ENCODE measurements at regions not wholly inside any gene's neighbourhood (a gene's known extent, or its start where the extent isn't known, plus 50 kb on each side); places are given as distances from the start of the nearest gene placed in this dataset.
"Not testable (repeated sequence)": the region's sequence is repeated elsewhere in the genome, so short reads cannot be mapped to it uniquely, and the experiment has no call there.

- no peak for DNase-seq
Observed at GRCh38 chr4:125762537-125762936, 447.8 kb downstream of the FAT4 start.

- no peak for DNase-seq
Observed at GRCh38 chr4:125765941-125766340, 451.2 kb downstream of the FAT4 start.

GRCh38 chr4:125770814-125771398 lies 456.2 kb downstream of the FAT4 start:
- DNase-seq, result no peak

- DNase-seq, result no peak
Observed at GRCh38 chr4:125772680-125773079, 457.9 kb downstream of the FAT4 start.

DNA sequence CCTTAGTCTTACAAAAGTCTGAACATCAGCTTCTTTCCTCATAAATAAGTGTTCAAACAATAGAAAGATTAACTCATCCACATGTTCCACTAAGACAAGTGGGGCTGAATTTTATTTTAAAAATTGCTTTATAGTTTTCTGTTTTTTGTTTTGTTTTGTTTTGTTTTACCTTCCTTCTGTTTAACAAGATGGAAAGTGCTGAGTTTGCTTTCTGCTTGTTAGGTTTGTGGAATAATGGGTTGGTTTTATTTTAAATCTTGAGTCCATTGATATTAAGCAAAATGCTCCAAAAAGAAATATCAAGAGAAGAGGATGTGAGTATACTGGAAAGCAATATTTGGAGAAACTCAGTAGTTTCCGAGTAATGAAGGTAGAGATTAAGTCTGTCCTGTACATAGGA lies 458.7 kb downstream of the FAT4 start:
- no peak for DNase-seq

DNA sequence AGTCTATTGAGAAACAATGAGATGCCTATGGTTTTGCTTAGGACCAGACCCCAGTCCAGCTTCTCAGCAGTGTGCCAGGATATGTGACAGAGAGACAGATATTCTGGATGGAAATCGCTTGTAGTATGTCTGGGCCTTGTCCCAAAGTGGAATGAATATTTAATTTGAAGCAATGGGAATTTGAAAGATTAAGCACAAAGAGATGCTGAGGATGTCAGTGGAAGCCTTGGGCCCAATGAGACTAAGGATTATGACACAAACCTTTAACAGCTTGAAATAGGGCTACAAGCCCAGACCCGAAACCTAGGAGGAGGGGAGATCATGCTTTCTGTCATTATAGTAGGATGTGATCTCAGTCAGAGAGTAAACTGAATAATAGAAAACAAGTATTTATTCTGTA lies 459.2 kb downstream of the FAT4 start:
- no peak for DNase-seq

GRCh38 chr4:125776146-125776545 lies 461.4 kb downstream of the FAT4 start:
- no peak for DNase-seq

GRCh38 chr4:125780164-125780563 lies 465.4 kb downstream of the FAT4 start:
- no peak for DNase-seq

DNA sequence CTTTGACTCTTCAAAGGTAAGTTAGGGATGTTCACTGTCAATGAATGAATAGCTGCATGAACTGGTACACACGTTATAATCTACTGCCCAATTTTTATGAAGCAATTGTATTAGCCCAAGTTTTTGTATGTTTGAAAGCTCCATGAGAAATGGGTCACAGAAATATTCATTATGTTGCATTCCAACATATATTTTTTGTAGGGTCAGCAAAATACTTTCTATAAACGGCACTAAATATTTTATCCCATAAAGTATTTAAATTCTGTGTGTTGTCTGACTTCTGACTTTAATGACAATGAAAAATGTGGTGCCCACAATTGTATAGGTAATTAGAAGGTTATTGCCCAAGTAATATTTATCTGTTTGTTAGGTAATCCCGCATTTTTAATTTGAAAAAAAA lies 466.0 kb downstream of the FAT4 start:
- DNase-seq, result no peak

- DNase-seq, result no peak
Observed at GRCh38 chr4:125781651-125782050, 466.9 kb downstream of the FAT4 start.

DNA sequence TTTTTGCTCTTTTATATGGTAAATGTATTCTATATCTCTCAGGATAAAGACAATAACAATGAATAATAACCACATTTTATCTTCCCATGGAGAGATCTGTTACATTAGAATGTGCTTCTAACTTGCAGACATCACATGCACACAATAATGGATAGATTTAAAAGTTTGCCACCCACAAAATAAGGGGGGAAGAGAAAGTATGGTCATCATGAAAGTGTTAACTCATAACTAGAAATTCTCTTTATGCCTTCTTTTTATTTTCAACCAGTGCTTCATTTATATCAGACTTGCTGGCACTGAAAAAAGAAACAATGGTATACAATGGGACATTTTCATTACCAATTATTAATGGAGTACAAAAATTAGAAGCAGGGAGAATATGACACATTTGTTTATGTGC lies 470.0 kb downstream of the FAT4 start:
- no peak for DNase-seq

DNA sequence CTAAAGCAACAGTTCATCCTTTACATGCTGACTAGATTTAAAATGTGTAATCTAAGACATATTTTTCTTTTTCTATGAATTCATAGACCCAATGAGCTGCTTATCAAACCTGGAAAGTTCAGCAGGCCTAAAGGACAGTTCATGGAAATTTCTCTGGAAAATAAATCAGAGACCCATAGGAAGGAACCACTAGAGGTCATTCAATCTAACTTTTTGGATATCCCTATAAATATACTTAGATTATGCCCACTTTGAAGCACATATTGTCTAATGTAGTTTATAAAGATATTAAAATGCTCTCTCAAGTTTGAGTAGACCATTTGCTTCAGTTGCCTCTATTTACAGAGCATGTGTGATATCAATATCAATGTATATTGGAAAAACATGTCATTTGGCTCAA lies 473.0 kb downstream of the FAT4 start:
- no peak for DNase-seq

- no peak for DNase-seq
Observed at GRCh38 chr4:125789023-125789422, 474.3 kb downstream of the FAT4 start.

- DNase-seq, result no peak
Observed at GRCh38 chr4:125791896-125792295, 477.1 kb downstream of the FAT4 start.

DNA sequence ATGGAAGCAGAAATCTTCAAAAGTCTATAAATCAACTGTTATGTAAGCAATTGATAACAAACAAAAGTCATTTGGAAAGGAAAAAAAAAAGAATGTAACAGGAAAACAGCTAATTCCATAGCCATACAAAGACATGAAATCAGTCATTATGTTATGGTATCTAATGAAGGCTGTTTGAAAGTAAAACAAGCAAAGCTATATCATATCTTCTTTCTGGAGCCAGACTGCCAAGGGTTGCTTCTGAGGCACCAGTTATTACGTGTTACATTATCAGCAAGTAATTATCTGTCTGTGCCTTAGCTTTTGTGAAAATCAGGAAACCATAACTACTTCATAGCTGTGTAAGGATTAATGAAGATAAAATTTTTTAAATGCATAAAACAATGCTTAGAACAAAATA lies 480.2 kb downstream of the FAT4 start:
- no peak for DNase-seq

GRCh38 chr4:125796138-125796537 lies 481.4 kb downstream of the FAT4 start:
- no peak for DNase-seq

GRCh38 chr4:125797621-125798020 lies 482.9 kb downstream of the FAT4 start:
- DNase-seq, result not testable (repeated sequence)

DNA sequence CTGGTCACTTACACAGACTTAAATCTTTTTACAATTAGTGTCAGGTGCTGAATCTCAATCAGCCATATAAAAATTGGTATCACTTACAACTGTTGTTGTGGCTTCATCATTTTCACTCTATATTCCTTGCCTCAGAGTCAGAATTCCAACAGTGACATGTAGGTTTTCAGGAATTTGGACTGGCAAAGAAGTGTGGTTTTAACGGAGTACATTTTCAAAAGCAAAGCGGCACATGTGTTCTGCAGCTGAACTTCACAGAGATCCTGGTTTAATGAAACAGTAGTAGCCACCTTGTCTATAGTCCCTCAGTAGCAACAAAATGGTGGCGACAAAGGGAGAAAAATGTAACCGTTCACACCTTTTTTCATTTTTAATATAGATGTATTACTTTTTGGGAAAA lies 486.6 kb downstream of the FAT4 start:
- DNase-seq, result no peak

GRCh38 chr4:125801924-125802323 lies 487.2 kb downstream of the FAT4 start:
- no peak for DNase-seq

DNA sequence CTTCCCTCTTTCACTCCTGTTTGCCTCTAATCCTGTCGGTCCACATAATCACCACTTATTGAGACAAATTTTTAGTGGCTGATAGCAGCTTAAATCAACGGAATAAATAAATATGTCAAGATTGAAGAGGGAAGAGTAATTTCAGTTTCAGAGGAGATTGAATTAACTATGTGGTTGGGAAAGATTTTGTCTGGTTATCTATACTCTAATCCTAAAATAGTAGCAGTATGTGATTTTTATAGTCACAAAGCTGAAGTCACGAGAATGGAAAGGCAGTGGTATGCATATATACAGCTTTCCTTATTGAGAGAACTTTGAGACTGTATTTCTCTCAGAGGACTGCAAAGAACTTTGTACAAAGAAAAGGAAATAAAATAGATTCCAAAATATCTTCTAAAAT lies 493.3 kb downstream of the FAT4 start:
- no peak for DNase-seq

- no peak for DNase-seq
Observed at GRCh38 chr4:125808570-125808969, 493.8 kb downstream of the FAT4 start.

DNA sequence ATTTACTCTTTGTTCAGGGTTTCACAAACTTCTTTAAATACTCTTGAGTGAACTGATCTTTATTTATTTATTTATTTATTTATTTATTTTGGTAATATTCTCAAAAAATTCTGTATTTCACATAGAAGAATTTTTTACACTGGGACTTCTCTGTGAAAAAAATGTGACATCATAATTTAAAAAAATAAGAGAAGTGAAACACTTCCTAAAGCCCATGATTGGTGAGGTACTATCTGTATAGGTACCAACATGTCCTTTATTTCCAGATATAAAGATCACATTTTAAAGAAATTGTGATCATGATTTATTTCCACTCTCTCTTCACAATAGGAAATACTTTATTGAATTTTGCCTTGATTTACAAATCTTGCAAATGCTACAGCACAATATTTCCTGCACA lies 497.1 kb downstream of the FAT4 start:
- DNase-seq, result no peak

DNA sequence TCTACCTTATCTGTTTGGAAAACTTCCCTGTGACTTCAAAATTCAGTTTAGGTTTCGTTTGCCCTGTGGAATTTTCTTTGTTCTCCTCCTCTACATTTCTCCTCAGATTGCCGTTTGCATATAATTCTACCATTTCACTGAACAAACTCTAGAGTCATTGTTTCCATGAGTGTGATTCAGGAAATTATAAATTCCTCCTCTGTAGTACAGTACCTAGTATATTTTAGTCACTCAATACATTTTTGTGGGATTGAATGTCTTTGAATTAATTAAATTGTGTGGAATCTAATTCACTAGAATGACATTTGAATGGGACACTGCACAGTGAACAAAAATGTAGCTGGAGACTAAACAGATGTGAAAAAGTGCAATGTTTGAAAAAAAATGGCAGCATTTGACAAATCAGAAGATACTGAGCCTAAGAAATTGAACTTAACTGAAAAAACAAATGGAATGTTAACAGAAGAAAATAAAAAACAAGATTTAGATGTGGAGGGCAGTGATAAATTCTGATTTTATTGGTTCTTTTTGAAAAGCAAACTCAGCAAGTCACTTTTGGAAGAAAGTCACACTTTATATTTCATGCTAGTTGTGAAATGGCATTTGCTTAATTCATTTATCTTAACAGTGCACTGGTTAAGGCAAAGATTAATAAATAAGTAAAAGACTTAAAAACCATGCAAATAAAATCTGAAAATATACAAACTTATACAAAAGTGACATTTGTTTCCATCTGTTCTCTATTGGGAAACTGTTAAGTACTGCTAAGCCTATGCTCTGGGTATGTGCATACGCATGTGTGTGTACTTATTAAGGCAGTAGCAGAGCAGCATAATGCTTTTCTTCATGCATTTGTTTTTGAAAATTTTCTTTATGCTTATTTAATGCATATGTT lies 512.3 kb downstream of the FAT4 start:
- DNase-seq, result no peak

DNA sequence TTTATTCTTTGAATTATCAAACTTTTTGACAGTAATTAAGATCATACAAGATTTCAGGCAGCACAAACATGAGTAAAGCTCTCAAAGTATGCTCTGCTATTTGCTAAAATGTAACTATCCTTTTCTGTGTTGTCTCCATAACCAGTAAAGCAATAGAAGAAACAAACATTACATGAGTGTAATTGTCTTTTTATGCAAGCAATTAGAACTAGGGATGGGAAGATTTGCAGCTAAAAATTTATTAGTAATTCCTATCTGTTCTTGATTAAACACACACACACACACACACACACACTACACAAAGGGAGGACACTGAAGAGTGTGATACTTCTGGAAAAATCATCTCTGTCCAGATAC lies 512.9 kb downstream of the FAT4 start:
- no peak for DNase-seq

DNA sequence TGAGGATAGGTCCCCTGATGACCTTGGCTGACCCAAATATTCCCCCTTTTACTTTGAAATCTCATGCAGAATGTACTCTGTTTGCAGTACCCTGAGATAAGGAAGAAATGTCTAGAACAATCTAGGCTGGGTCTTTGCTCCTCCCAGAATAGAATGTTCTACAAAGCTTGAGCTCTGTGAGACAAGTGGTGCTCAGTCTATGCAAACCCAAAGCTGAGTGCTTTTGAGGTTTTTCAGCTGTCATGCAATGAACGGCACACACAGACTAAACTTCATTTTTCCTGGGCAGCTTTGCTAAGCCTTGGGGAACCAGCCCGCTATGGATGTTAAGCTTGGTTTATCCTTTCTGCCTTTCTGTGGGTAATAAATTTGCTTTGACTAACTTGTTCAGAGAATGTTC lies 513.6 kb downstream of the FAT4 start:
- no peak for DNase-seq

Measured in NCI-H1048 (cell line).